ENCODE measurements at regions not wholly inside any gene's neighbourhood (a gene's known extent, or its start where the extent isn't known, plus 50 kb on each side); places are given as distances from the start of the nearest gene placed in this dataset.

- H3K4me3 ChIP-seq (replicated peaks in 1 of 3; ENCODE audit: insufficient read depth in 1 of 3, low read depth in 1 of 3, low read length in 3 of 3) = no peak overlapping the region
- H3K36me3 ChIP-seq (ENCODE audit: control insufficient read depth in 2 of 2, extremely low read depth in 1 of 2, insufficient read depth in 2 of 2, low read length in 2 of 2) = no peaks in the 10 kb centered on the region
- H3K4me2 ChIP-seq (ENCODE audit: insufficient read depth, low read length) = no peak overlapping the region
- H3K4me1 ChIP-seq (ENCODE audit: control insufficient read depth, extremely low read depth, insufficient read depth, low read length) = no peaks in the 10 kb centered on the region
- FAIRE-seq (no peak), DNase-seq (ENCODE audit: low read depth, low spot score) (no peak)
- intact Hi-C loops (cut with micrococcal nuclease) (no loop called here), dilution Hi-C loops (cut with MboI; ENCODE audit: extremely low pct_ligation_motif_present, low sequenced_read_pairs) (no loop called here)
- H2AFZ ChIP-seq (ENCODE audit: low read depth, low read length) = no peak overlapping the region
- no peaks in the 10 kb centered on the region for H3K79me2 ChIP-seq (ENCODE audit: control insufficient read depth, insufficient read depth, low read length)
- no TSS peak for BruUV-seq (replicated peaks)
- ChIA-PET POLR2A (no interaction called here), CTCF (no interaction called here)
- H4K20me1 ChIP-seq (replicated peaks; ENCODE audit: control insufficient read depth, extremely low read depth, insufficient read depth, low read length) = no peaks in the 10 kb centered on the region
- no peaks in the 10 kb centered on the region for H3K9me3 ChIP-seq (replicated peaks; ENCODE audit: control insufficient read depth, insufficient read depth, low read length)
- TF ChIP-seq CTCF (IDR thresholded peaks at IDR 0.05; ENCODE audit: extremely low read depth in 1 of 2, insufficient read depth in 1 of 2, low read depth in 1 of 2, low read length in 2 of 2) = no peak
- no peak for TF ChIP-seq POLR2A (IDR thresholded peaks at IDR 0.05; ENCODE audit: low read depth, low read length)
- H3K27me3 ChIP-seq (ENCODE audit: control insufficient read depth in 2 of 2, insufficient read depth in 2 of 2, low read length in 2 of 2) = no peaks in the 10 kb centered on the region
- no peak overlapping the region for H3K27ac ChIP-seq (ENCODE audit: insufficient read depth, low read depth, low read length)
- H3K9ac ChIP-seq (replicated peaks; ENCODE audit: extremely low read depth, insufficient read depth, low read length) = no peak overlapping the region
- no peaks in the 10 kb centered on the region for H3K9me1 ChIP-seq (replicated peaks; ENCODE audit: control insufficient read depth, extremely low read depth, insufficient read depth, low read length)
These were observed 136.0 kb downstream of the NKX6-1 start for GRCh38 chr4:84362896-84363655.

GRCh38 chr4:84342161-84342560 lies 156.9 kb downstream of the NKX6-1 start:
- POLR2A ChIA-PET = no interaction called here
- Histone ChIP-seq H3K9ac (replicated peaks; ENCODE audit: extremely low read depth, insufficient read depth, low read length) (no peak overlapping the region), H4K20me1 (replicated peaks; ENCODE audit: control insufficient read depth, extremely low read depth, insufficient read depth, low read length) (no peaks in the 10 kb centered on the region), H3K9me1 (replicated peaks; ENCODE audit: control insufficient read depth, extremely low read depth, insufficient read depth, low read length) (no peaks in the 10 kb centered on the region), H3K9me3 (replicated peaks; ENCODE audit: control insufficient read depth, insufficient read depth, low read length) (no peaks in the 10 kb centered on the region), H3K4me3 (replicated peaks in 1 of 3; ENCODE audit: insufficient read depth in 1 of 3, low read depth in 1 of 3, low read length in 3 of 3) (no peak overlapping the region), H3K4me1 (ENCODE audit: control insufficient read depth, extremely low read depth, insufficient read depth, low read length) (no peaks in the 10 kb centered on the region), H3K27me3 (ENCODE audit: control insufficient read depth in 2 of 2, insufficient read depth in 2 of 2, low read length in 2 of 2) (no peaks in the 10 kb centered on the region), H3K27ac (ENCODE audit: insufficient read depth, low read depth, low read length) (no peak overlapping the region), H3K79me2 (ENCODE audit: control insufficient read depth, insufficient read depth, low read length) (no peaks in the 10 kb centered on the region), H3K4me2 (ENCODE audit: insufficient read depth, low read length) (no peak overlapping the region), H2AFZ (ENCODE audit: low read depth, low read length) (no peak overlapping the region), H3K36me3 (ENCODE audit: control insufficient read depth in 2 of 2, extremely low read depth in 1 of 2, insufficient read depth in 2 of 2, low read length in 2 of 2) (no peaks in the 10 kb centered on the region)
- intact Hi-C loops (cut with micrococcal nuclease) (no loop called here), dilution Hi-C loops (cut with MboI; ENCODE audit: extremely low pct_ligation_motif_present, low sequenced_read_pairs) (no loop called here)
- no peak for FAIRE-seq
- TF ChIP-seq MYC (IDR thresholded peaks at IDR 0.05; ENCODE audit: low read depth, low read length) (no peak), POLR2A (IDR thresholded peaks at IDR 0.05; ENCODE audit: low read depth, low read length) (no peak), GATA2 (IDR thresholded peaks at IDR 0.05; ENCODE audit: insufficient read depth, insufficient read length, low read depth, low read length) (no peak), JUN (IDR thresholded peaks at IDR 0.05; ENCODE audit: borderline replicate concordance, insufficient read depth, insufficient read length, low read depth) (no peak), POLR2AphosphoS5 (IDR thresholded peaks at IDR 0.05; ENCODE audit: insufficient read depth, low read depth, low read length) (no peak), EZH2 (IDR thresholded peaks at IDR 0.05; ENCODE audit: borderline replicate concordance, low read depth, low read length, severe bottlenecking) (no peak), CTCF (IDR thresholded peaks at IDR 0.05; ENCODE audit: extremely low read depth in 1 of 2, insufficient read depth in 1 of 2, low read depth in 1 of 2, low read length in 2 of 2) (no peak), FOS (IDR thresholded peaks at IDR 0.05; ENCODE audit: borderline replicate concordance, insufficient read depth, low read length) (no peak), MAX (IDR thresholded peaks at IDR 0.05; ENCODE audit: insufficient read depth, insufficient read length) (no peak)
- DNase-seq (ENCODE audit: low read depth, low spot score) = no peak
- CTCF ChIA-PET = no interaction called here
- no TSS peak for BruUV-seq (replicated peaks)
